Activated T-cell treated with anti-CD3 and anti-CD28 coated beads for 24 hours (primary cell): ENCODE measurements at regions not wholly inside any gene's neighbourhood (a gene's known extent, or its start where the extent isn't known, plus 50 kb on each side); places are given as distances from the start of the nearest gene placed in this dataset.
A peak's percentile ranks its signal among the peaks of the same experiment; 100 is the strongest.
"Not testable (repeated sequence)": the region's sequence is repeated elsewhere in the genome, so short reads cannot be mapped to it uniquely, and the experiment has no call there.

ENCODE experiments used
- DNase-seq: peaks from one replicate; pipeline ENCODE4 v3.0.0-alpha.2; 2020; ENCODE audit warnings: low read depth

DNA sequence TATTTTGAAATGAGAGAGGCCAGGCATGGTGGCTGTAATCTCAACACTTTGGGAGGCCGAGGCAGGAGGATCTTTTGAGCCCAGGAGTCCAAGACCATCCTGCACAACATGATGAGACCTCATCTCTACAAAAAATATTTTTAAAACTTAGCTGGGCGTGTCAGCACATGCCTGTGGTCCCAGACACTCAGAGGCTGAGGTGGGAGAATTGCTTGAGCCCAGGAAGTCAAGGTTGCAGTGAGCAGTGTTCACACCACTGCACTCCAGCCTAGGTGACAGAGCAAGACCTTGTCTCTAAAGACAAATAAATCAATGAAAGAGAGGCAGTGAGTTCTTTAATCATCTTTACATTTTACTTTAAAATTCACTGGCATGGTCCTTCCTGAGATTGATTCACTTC lies 124.5 kb downstream of the DUSP6 start:
- no peak for DNase-seq

- peak; percentile 20 for DNase-seq
Measured at GRCh38 chr12:89225808-89226411, 126.4 kb downstream of the DUSP6 start.

- peak; percentile 77 for DNase-seq
Measured at GRCh38 chr12:89225401-89225800, 126.9 kb downstream of the DUSP6 start.

DNA sequence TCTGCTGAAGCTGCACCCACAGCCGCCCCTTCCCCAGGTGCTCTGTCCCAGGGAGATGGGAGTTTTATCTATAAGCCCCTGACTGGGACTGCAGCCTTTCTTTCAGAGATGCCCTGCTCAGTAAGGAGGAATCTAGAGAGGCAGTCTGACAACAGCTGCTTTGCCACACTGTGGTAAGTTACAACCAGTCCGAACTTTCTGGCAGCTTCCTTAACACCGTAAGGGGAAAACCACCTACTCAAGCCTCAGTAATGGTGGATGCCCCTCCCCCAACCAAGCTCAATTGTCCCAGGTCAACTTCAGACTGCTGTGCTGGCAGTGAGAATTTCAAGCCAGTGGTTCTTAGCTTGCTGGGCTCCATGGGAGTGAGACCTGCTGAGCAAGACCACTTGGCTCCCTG lies 129.7 kb downstream of the DUSP6 start:
- not testable (repeated sequence) for DNase-seq

GRCh38 chr12:89217472-89217871 lies 134.8 kb downstream of the DUSP6 start:
- DNase-seq: no peak

DNA sequence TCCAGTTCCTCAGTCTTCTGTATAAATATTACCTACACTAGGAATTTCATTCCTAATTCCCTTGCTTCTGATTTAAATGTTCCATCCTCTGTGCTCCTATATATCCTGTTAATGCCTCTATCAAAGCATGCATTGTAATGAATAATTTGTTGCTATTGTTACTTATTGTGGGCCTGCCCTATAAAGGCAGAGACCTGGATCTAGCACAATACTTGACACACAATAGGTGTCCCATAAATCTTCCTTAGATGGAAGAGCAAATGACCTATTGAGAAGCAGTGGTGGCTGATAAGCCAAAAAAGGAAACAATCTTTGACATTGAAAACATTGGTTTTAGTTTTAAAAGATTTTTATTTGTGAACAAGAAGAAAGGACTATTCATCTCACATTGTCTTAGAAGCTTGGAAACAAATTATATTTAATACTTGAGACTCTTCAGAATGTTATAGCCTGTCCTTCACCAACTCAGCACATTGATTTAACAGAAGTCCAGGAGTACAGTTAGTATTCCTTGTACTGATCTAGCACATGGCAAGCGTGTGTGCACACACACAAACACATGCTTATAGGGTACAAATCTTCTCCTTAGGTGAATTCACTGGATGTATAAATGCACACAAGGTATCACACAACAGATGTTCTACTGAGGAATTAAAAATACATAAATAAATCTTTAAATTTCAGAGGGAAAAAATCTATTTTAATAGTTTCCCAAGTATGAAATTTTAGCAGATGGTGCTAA lies 135.9 kb downstream of the DUSP6 start:
- no peak for DNase-seq

- DNase-seq: no peak
Measured at GRCh38 chr12:89215196-89215595, 137.1 kb downstream of the DUSP6 start.

DNA sequence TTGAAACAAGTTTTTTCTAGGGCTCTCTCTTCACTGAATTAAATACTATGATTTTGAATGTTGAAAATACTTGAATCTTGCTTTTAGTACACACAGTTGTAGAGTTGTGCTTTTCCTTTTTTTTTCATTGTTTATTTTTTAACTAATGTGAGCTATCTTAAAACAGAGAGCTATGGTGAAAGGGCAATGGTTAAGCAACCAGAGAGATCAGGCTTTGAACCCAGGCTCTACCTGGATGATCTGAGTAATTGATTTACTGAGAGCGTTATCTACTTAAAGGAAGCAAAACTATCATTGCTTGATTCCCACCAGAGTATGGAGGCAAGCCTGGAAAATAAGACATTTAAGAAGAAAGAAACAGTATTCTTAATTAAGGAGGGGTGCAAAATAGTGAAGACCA lies 138.6 kb downstream of the DUSP6 start:
- DNase-seq: no peak

- no peak for DNase-seq
Measured at GRCh38 chr12:89213139-89213538, 139.2 kb downstream of the DUSP6 start.

- DNase-seq: no peak
Measured at GRCh38 chr12:89212339-89212771, 139.9 kb downstream of the DUSP6 start.

- no peak for DNase-seq
Measured at GRCh38 chr12:89211456-89211855, 140.8 kb downstream of the DUSP6 start.

- DNase-seq: no peak
Measured at GRCh38 chr12:89210277-89210676, 142.0 kb downstream of the DUSP6 start.

GRCh38 chr12:89208661-89209096 lies 143.6 kb downstream of the DUSP6 start:
- no peak for DNase-seq

DNA sequence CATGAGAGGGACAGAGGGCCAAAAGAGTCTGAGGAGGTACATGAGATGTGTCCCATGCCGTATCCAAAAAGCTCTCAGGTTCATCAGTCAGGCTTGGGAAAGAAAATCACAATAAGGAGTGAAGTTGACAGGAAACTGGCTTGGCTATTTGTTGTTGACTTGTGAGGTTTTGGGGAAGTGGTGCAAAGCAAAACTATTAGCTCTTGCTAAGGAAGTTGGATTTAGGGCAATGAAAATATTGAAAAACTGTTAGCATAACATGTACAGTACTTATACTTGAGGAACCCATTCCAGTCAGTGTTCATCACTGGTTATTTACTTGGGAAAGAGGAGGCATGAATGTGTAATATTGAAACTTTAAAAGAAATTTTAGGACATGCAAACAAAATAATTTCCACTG lies 145.9 kb downstream of the DUSP6 start:
- DNase-seq: no peak

DNA sequence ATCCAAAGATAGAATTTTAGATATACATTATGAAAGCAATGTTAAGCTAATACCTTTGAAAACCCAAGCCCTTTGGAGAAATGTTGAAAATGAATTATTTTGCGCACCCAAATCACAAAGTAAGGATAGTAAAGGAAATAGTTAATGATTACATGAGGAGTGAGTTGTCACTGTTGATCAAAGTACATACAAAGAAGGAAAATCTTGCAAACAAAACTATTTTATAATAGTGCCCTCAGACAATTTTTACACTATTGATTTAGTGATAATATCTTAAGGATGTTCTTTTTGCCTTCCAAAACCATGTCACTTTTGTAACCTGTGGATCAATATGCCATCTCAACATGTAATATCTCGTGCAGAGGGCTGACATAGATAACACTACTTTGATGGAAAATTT lies 146.8 kb downstream of the DUSP6 start:
- no peak for DNase-seq

- DNase-seq: no peak
Measured at GRCh38 chr12:89203144-89203543, 149.2 kb downstream of the DUSP6 start.

DNA sequence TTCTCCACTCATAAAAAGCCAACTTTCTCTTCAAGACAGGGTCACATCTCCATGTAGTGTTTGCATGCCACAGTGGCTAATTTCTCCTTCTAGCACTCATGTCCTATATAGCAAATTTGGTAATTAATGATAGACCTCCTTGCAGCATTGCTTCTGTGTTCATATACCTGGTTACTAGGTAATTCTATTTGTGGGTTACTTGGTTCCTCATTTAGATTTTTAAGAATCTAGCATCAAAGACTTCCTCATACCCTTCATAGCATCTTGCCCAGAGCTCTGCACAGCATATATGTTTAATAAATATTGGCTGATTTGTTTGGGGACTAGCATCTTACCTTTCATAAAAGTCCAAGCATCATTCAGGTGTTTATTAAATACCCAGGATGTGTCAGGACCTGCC lies 152.1 kb downstream of the DUSP6 start:
- no peak for DNase-seq

- no peak for DNase-seq
Measured at GRCh38 chr12:89195470-89195869, 156.8 kb downstream of the DUSP6 start.

DNA sequence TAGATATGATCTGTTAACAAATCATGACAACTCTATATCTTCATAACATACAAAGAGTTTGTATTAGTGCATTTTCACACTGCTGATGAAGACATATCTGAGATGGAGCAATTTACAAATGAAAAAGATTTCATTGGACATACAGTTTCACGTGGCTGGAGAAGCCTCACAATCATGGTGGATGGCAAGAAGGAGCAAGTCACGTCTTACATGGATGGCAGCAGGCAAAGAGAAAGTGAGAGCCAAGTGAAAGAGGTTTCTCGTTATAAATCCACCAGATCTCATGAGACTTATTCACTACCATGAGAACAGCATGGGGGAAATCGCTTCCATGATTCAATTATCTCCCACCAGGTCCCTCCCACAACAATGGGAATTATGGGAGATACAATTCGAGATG lies 157.6 kb downstream of the DUSP6 start:
- no peak for DNase-seq

DNA sequence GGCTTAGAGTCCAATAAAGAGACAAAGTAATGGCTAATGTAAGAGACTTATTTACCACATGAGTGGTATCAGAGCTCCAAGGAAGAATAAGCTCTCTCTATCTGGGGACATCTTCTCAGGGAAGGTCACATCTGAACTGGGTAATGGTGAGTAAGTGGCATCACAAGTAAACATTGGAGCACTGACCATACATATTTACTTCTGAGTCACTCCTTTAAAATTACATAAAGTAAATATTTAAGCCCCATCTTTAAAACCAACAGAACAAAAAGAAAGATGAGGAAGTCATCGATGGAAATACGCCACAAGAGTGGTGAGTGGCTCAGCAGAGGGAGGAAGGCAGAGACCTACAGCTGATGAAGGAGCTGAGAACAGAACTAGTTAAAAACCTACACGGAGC lies 159.9 kb downstream of the DUSP6 start:
- no peak for DNase-seq

GRCh38 chr12:89191597-89191996 lies 160.7 kb downstream of the DUSP6 start:
- DNase-seq: not testable (repeated sequence)

DNA sequence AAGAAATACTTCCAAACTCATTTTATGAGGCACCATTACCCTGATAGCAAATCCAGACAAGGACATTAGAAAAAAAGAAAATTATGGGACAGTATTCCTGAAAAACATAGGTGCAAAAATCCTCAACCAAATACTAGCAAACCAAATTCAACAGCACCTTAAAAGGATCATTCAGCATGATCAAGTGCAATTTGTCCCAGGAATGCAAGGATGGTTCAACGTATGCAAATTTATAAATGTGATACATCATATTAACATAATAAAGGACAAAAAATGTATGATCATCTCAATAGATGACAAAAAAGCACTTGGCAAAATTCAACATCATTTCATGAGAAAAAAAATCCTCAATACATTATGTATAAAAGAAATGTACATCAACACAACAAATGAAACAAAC lies 162.9 kb downstream of the DUSP6 start:
- no peak for DNase-seq

DNA sequence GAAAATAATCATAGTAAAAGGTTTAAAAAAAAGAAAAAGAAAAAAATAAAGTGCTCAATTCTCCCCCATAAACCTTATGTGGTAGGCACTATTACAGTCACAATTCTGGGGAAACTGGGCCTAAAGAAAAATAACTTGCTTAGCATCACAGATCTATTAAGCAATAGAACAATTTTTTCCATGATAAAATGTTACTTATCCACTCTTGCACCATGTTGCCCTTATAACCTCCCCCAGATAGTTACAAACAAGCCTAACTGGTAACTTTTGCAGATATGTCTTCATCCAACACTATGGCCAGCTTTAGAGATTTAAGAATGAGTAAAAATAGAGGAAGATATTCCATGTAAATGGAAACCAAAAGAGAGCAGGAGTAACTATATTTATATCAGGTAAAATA lies 164.8 kb downstream of the DUSP6 start:
- DNase-seq: no peak

DNA sequence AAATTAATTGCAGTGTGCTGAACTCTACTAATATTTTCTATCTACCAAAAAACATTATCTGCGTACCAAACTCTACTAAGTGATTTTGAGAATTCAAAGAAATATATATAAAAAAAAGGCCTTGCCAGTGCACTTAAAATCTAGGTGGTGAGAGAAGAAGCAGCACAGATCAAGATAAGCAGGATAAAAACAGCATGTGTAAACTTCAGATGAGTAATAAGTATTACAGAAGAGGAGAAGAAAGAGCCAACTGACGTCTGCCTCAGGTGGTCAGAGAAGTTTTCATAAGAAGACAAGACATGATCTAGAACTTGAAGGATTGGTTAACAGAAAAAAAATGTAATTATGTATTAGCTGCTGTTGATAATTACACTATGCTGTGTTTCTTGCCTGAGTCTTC lies 166.4 kb downstream of the DUSP6 start:
- no peak for DNase-seq
